Stimulated activated memory B cell treated with anti-CD40 and anti-IgM and Interleukin-4, amounts not matched to agents 10 μg/mL and 1 μg/mL and 100 μg/mL, for 72 hours (primary cell): ENCODE measurements at regions not wholly inside any gene's neighbourhood (a gene's known extent, or its start where the extent isn't known, plus 50 kb on each side); places are given as distances from the start of the nearest gene placed in this dataset.
"Not testable (repeated sequence)": the region's sequence is repeated elsewhere in the genome, so short reads cannot be mapped to it uniquely, and the experiment has no call there.

ENCODE experiments used
- ATAC-seq: fragments of 150-1000 bp; cut with Tn5 transposase; 2 replicates; pipeline ENCODE4 v1.10.0; 2021
- H3K27ac Mint-ChIP-seq: one replicate; pipeline ENCODE4 v1.8.0; 2022; ENCODE audit warnings: mild to moderate bottlenecking, mixed read lengths
- H3K27me3 Mint-ChIP-seq: one replicate; pipeline ENCODE4 v1.8.0; 2022; ENCODE audit warnings: mixed read lengths
- H3K36me3 Mint-ChIP-seq: one replicate; pipeline ENCODE4 v1.8.0; 2022; ENCODE audit warnings: mixed read lengths
- H3K4me1 Mint-ChIP-seq: one replicate; pipeline ENCODE4 v1.8.0; 2022; ENCODE audit warnings: mixed read lengths
- H3K4me3 Mint-ChIP-seq: one replicate; pipeline ENCODE4 v1.8.0; 2022; ENCODE audit warnings: mild to moderate bottlenecking, moderate library complexity, mixed read lengths
- H3K9me3 Mint-ChIP-seq: one replicate; pipeline ENCODE4 v1.8.0; 2022; ENCODE audit warnings: mixed read lengths

GRCh38 chr9:75490326-75490725 is 400.1 kb upstream of the PCSK5 start:
- ATAC-seq, result no peak
- H3K27me3 Mint-ChIP-seq, result no peaks in the 10 kb centered on the region
- H3K4me3 Mint-ChIP-seq, result no peak overlapping the region
- H3K36me3 Mint-ChIP-seq, result no peaks in the 10 kb centered on the region
- no peak overlapping the region for H3K27ac Mint-ChIP-seq
- H3K9me3 Mint-ChIP-seq, result peaks cover 5% of the 10 kb centered on the region
- no peaks in the 10 kb centered on the region for H3K4me1 Mint-ChIP-seq

- ATAC-seq, result no peak
- Mint-ChIP-seq H3K27me3 (no peaks in the 10 kb centered on the region), H3K27ac (no peak overlapping the region), H3K9me3 (peaks cover 3% of the 10 kb centered on the region), H3K4me1 (no peaks in the 10 kb centered on the region), H3K4me3 (no peak overlapping the region), H3K36me3 (no peaks in the 10 kb centered on the region)
Observed at GRCh38 chr9:75491533-75491932, 398.9 kb upstream of the PCSK5 start.

- Mint-ChIP-seq H3K4me3 (no peak overlapping the region), H3K27ac (no peak overlapping the region), H3K4me1 (no peaks in the 10 kb centered on the region), H3K9me3 (no peaks in the 10 kb centered on the region), H3K27me3 (no peaks in the 10 kb centered on the region), H3K36me3 (no peaks in the 10 kb centered on the region)
- ATAC-seq, result no peak
Observed at GRCh38 chr9:75499812-75500211, 390.7 kb upstream of the PCSK5 start.

- H3K4me3 Mint-ChIP-seq, result no peak overlapping the region
- H3K36me3 Mint-ChIP-seq, result no peaks in the 10 kb centered on the region
- H3K4me1 Mint-ChIP-seq, result no peaks in the 10 kb centered on the region
- H3K9me3 Mint-ChIP-seq, result no peaks in the 10 kb centered on the region
- H3K27me3 Mint-ChIP-seq, result no peaks in the 10 kb centered on the region
- no peak for ATAC-seq
- H3K27ac Mint-ChIP-seq, result no peak overlapping the region
Observed at GRCh38 chr9:75500479-75500878, 390.0 kb upstream of the PCSK5 start.

GRCh38 chr9:75500940-75501339 is 389.5 kb upstream of the PCSK5 start:
- not testable (repeated sequence) for H3K27ac Mint-ChIP-seq, H3K9me3 Mint-ChIP-seq, H3K4me1 Mint-ChIP-seq, H3K4me3 Mint-ChIP-seq, H3K27me3 Mint-ChIP-seq, H3K36me3 Mint-ChIP-seq, ATAC-seq

- no peak for ATAC-seq
- Mint-ChIP-seq H3K9me3 (peaks cover 5% of the 10 kb centered on the region), H3K27ac (no peak overlapping the region), H3K27me3 (no peaks in the 10 kb centered on the region), H3K36me3 (no peaks in the 10 kb centered on the region), H3K4me3 (no peak overlapping the region), H3K4me1 (no peaks in the 10 kb centered on the region)
Observed at GRCh38 chr9:75504721-75505120, 385.8 kb upstream of the PCSK5 start.

GRCh38 chr9:75505654-75506053 is 384.8 kb upstream of the PCSK5 start:
- no peak overlapping the region for H3K4me3 Mint-ChIP-seq
- ATAC-seq, result no peak
- H3K36me3 Mint-ChIP-seq, result no peaks in the 10 kb centered on the region
- H3K4me1 Mint-ChIP-seq, result no peaks in the 10 kb centered on the region
- no peaks in the 10 kb centered on the region for H3K27me3 Mint-ChIP-seq
- H3K9me3 Mint-ChIP-seq, result peaks cover 5% of the 10 kb centered on the region
- H3K27ac Mint-ChIP-seq, result no peak overlapping the region

- H3K36me3 Mint-ChIP-seq, result no peaks in the 10 kb centered on the region
- no peaks in the 10 kb centered on the region for H3K4me1 Mint-ChIP-seq
- no peak for ATAC-seq
- H3K9me3 Mint-ChIP-seq, result peaks cover 2% of the 10 kb centered on the region
- no peak overlapping the region for H3K4me3 Mint-ChIP-seq
- no peak overlapping the region for H3K27ac Mint-ChIP-seq
- H3K27me3 Mint-ChIP-seq, result no peaks in the 10 kb centered on the region
Observed at GRCh38 chr9:75529463-75529862, 361.0 kb upstream of the PCSK5 start.

- Mint-ChIP-seq H3K9me3 (peaks cover 4% of the 10 kb centered on the region), H3K36me3 (no peaks in the 10 kb centered on the region), H3K27me3 (no peaks in the 10 kb centered on the region), H3K4me3 (no peak overlapping the region), H3K27ac (no peak overlapping the region), H3K4me1 (no peaks in the 10 kb centered on the region)
- ATAC-seq, result no peak
Observed at GRCh38 chr9:75531588-75531987, 358.9 kb upstream of the PCSK5 start.

GRCh38 chr9:75532233-75533050 is 358.0 kb upstream of the PCSK5 start:
- H3K4me1 Mint-ChIP-seq, result no peaks in the 10 kb centered on the region
- ATAC-seq, result no peak
- no peak overlapping the region for H3K4me3 Mint-ChIP-seq
- peaks cover 6% of the 10 kb centered on the region for H3K9me3 Mint-ChIP-seq
- no peaks in the 10 kb centered on the region for H3K27me3 Mint-ChIP-seq
- H3K36me3 Mint-ChIP-seq, result no peaks in the 10 kb centered on the region
- H3K27ac Mint-ChIP-seq, result no peak overlapping the region

GRCh38 chr9:75539523-75539922 is 350.9 kb upstream of the PCSK5 start:
- Mint-ChIP-seq H3K9me3 (peaks cover 9% of the 10 kb centered on the region), H3K27ac (no peak overlapping the region), H3K4me3 (no peak overlapping the region), H3K36me3 (no peaks in the 10 kb centered on the region), H3K4me1 (no peaks in the 10 kb centered on the region), H3K27me3 (no peaks in the 10 kb centered on the region)
- ATAC-seq, result no peak

- no peak for ATAC-seq
- no peaks in the 10 kb centered on the region for H3K4me1 Mint-ChIP-seq
- no peak overlapping the region for H3K27ac Mint-ChIP-seq
- H3K4me3 Mint-ChIP-seq, result no peak overlapping the region
- no peaks in the 10 kb centered on the region for H3K36me3 Mint-ChIP-seq
- H3K27me3 Mint-ChIP-seq, result no peaks in the 10 kb centered on the region
- peaks cover 9% of the 10 kb centered on the region for H3K9me3 Mint-ChIP-seq
Observed at GRCh38 chr9:75540185-75540584, 350.3 kb upstream of the PCSK5 start.

- Mint-ChIP-seq H3K27me3 (no peaks in the 10 kb centered on the region), H3K9me3 (peaks cover 4% of the 10 kb centered on the region), H3K27ac (no peak overlapping the region), H3K36me3 (no peaks in the 10 kb centered on the region), H3K4me1 (no peaks in the 10 kb centered on the region), H3K4me3 (no peak overlapping the region)
- no peak for ATAC-seq
Observed at GRCh38 chr9:75541734-75542133, 348.7 kb upstream of the PCSK5 start.

- Mint-ChIP-seq H3K9me3 (peaks cover 8% of the 10 kb centered on the region), H3K4me3 (no peak overlapping the region), H3K27ac (no peak overlapping the region), H3K27me3 (no peaks in the 10 kb centered on the region), H3K36me3 (no peaks in the 10 kb centered on the region), H3K4me1 (no peaks in the 10 kb centered on the region)
- no peak for ATAC-seq
Observed at GRCh38 chr9:75544815-75545214, 345.7 kb upstream of the PCSK5 start.

GRCh38 chr9:75545287-75545686 is 345.2 kb upstream of the PCSK5 start:
- no peaks in the 10 kb centered on the region for H3K27me3 Mint-ChIP-seq
- ATAC-seq, result no peak
- no peak overlapping the region for H3K4me3 Mint-ChIP-seq
- no peak overlapping the region for H3K27ac Mint-ChIP-seq
- H3K9me3 Mint-ChIP-seq, result peaks cover 8% of the 10 kb centered on the region
- no peaks in the 10 kb centered on the region for H3K36me3 Mint-ChIP-seq
- no peaks in the 10 kb centered on the region for H3K4me1 Mint-ChIP-seq

- no peaks in the 10 kb centered on the region for H3K4me1 Mint-ChIP-seq
- no peaks in the 10 kb centered on the region for H3K27me3 Mint-ChIP-seq
- no peak overlapping the region for H3K4me3 Mint-ChIP-seq
- no peak overlapping the region for H3K27ac Mint-ChIP-seq
- ATAC-seq, result no peak
- H3K9me3 Mint-ChIP-seq, result peaks cover 5% of the 10 kb centered on the region
- H3K36me3 Mint-ChIP-seq, result no peaks in the 10 kb centered on the region
Observed at GRCh38 chr9:75548871-75549270, 341.6 kb upstream of the PCSK5 start.
